Lower lobe of right lung (tissue), 2 donors: ENCODE measurements at regions not wholly inside any gene's neighbourhood (a gene's known extent, or its start where the extent isn't known, plus 50 kb on each side); places are given as distances from the start of the nearest gene placed in this dataset.

ENCODE experiments used
- ATAC-seq, 2 donors: fragments of 200-7000 bp; cut with Tn5 transposase; one replicate each; pipeline ENCODE4 v1.9.1; 2020 to 2022; ENCODE audit warnings: mild to moderate bottlenecking in 2 of 2, moderate library complexity in 2 of 2
- DNase-seq: peaks from one replicate; pipeline ENCODE4 v3.0.0-alpha.2; 2020
- H3K27ac ChIP-seq: fragments of 200-600 bp; one replicate; pipeline ENCODE4 v1.8.0; 2022
- H3K27me3 ChIP-seq: fragments of 200-600 bp; one replicate; pipeline ENCODE4 v1.8.0; 2022; ENCODE audit warnings: low read depth
- H3K36me3 ChIP-seq: fragments of 200-600 bp; one replicate; pipeline ENCODE4 v1.8.0; 2022; ENCODE audit warnings: mild to moderate bottlenecking
- H3K4me1 ChIP-seq: fragments of 200-600 bp; one replicate; pipeline ENCODE4 v1.8.0; 2022
- H3K4me3 ChIP-seq: fragments of 200-600 bp; one replicate; pipeline ENCODE4 v1.8.0; 2022; ENCODE audit warnings: mild to moderate bottlenecking
- H3K9me3 ChIP-seq: fragments of 200-600 bp; one replicate; pipeline ENCODE4 v1.8.0; 2022
- CTCF ChIP-seq: fragments of 200-600 bp; IDR thresholded peaks from one replicate; pipeline ENCODE4 v1.8.0; 2022; ENCODE audit warnings: antibody characterized with exemption, mild to moderate bottlenecking
- intact Hi-C: fragments of 100-400 bp; cut with DNase I; formaldehyde crosslinking; loops from one replicate; pipeline ENCODE4 v1.11.0; 2022
- donor health status: DM: no; HTN: yes; CAD: no; lungs with severe emphysema.

DNA sequence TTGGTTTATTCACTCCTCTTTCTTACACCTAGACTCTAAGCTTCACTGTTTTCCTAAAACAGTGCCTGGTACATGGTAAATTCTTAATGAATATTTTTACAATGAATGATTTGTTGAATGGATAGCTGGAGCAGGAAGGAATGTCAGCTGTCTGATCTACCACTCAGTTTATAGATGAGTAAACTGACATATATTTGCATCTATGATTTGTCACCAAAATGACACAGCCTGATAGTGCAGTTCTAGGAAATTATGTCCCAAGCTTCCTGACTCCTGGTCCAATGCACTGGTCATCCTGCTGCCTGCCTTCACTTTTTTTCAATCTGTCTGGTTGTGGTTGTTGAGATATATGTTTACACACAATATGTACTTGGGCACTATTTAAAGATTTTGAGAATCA lies 651.7 kb upstream of the WWC1 start:
- Histone ChIP-seq H3K27me3 (no peaks in the 10 kb centered on the region), H3K4me3 (no peak overlapping the region), H3K4me1 (no peaks in the 10 kb centered on the region), H3K27ac (no peak overlapping the region), H3K9me3 (no peaks in the 10 kb centered on the region), H3K36me3 (no peaks in the 10 kb centered on the region)
- ATAC-seq (peak in 1 of 2 donors; percentile 32), DNase-seq (no peak)
- TF ChIP-seq CTCF, result no peak
- intact Hi-C loops, result no loop called here

DNA sequence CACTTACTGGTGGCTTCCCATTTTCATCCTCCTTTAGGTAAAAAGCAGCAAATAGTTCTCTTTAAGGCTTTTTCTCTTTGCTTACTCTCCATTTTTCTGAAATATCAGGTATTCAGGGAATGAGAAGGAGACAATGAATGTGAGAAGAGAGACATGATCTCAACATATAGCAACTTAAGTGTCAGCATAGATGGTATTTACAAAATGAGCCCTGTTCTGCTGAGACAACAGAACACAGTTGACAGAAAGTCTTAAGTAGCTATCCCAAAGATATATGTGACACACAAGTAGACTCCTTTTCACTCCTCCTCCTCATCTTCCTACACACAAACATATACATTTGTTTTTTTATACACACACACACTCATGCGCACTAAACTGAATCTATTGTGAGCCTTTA lies 649.3 kb upstream of the WWC1 start:
- no peak for TF ChIP-seq CTCF
- H3K36me3 ChIP-seq, result no peaks in the 10 kb centered on the region
- DNase-seq (no peak), ATAC-seq (no peak)
- peaks cover 3% of the 10 kb centered on the region for H3K4me1 ChIP-seq
- intact Hi-C loops, result no loop called here
- H3K4me3 ChIP-seq, result no peak overlapping the region
- no peaks in the 10 kb centered on the region for H3K9me3 ChIP-seq
- H3K27ac ChIP-seq, result no peak overlapping the region
- no peaks in the 10 kb centered on the region for H3K27me3 ChIP-seq

DNA sequence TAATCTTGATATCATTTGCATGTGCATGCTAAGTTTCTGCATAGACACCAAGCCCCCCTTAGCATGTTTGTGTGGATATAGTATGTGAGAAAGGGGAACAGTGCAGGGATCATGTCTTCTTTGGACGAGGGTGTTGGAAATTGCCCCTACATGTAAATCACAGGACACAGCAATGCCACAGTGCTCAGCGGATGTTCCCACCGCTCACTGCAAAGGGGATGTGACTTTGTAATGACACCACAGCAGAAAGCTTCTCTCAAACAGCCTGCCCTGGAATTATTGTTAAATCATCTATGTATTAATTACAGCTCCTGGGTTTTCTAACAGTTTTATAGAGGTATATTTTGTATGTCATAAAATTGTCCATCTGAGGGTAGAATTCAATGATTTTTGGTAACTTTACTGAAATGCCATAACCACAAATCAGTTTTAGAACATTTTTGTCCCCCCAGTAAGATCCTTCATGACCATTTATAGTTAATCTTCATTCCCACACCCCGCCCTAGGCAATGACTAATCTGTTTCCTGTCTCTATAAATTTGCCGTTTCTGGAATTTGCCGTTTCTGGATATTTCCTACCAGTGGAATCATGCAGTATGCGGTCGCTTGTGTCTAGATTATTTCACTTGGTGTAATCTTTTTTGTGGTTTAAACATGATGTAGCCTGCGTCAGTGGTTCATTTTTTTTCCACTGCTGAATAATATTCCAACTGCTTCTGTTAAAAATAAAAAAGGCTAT lies 648.5 kb upstream of the WWC1 start:
- no peak for ATAC-seq
- no peaks in the 10 kb centered on the region for H3K9me3 ChIP-seq
- intact Hi-C loops, result no loop called here

GRCh38 chr5:167643631-167644280 lies 647.7 kb upstream of the WWC1 start:
- DNase-seq (no peak), ATAC-seq (no peak)
- H3K27me3 ChIP-seq, result no peaks in the 10 kb centered on the region
- intact Hi-C loops, result no loop called here
- H3K36me3 ChIP-seq, result no peaks in the 10 kb centered on the region
- H3K4me3 ChIP-seq, result no peak overlapping the region
- peaks cover 3% of the 10 kb centered on the region for H3K4me1 ChIP-seq
- no peak overlapping the region for H3K27ac ChIP-seq
- no peak for TF ChIP-seq CTCF
- H3K9me3 ChIP-seq, result no peaks in the 10 kb centered on the region

More for the DNA sequence above, 648.5 kb upstream of the WWC1 start:
- Histone ChIP-seq H3K36me3 (no peaks in the 10 kb centered on the region), H3K27me3 (no peaks in the 10 kb centered on the region), H3K4me3 (no peak overlapping the region), H3K27ac (no peak overlapping the region), H3K4me1 (peaks cover 3% of the 10 kb centered on the region)
- TF ChIP-seq CTCF, result no peak
- no peak for DNase-seq

DNA sequence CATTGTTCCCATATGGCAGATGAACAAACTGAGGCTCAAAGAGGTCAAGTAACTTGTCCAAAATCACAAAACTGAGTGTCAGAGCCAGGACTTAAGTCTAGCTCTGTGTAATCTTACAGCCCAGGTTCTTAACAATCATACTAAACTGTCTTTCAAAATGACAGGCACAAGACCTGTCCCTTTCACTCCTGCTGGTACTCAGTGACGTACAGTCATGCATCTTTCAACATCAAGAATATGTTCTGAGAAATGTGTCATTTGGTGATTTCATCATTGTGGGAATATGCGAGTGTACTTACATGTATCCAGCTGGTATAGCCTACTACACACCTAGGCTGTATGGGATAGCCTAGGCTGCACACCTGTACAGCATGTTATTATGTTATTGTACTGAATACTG lies 646.8 kb upstream of the WWC1 start:
- Histone ChIP-seq H3K9me3 (no peaks in the 10 kb centered on the region), H3K4me1 (peaks cover 3% of the 10 kb centered on the region), H3K36me3 (no peaks in the 10 kb centered on the region), H3K4me3 (no peak overlapping the region), H3K27ac (no peak overlapping the region), H3K27me3 (no peaks in the 10 kb centered on the region)
- no peak for TF ChIP-seq CTCF
- intact Hi-C loops, result no loop called here
- DNase-seq (no peak), ATAC-seq (no peak)
